HG02938 (cell line): ENCODE measurements at regions not wholly inside any gene's neighbourhood (a gene's known extent, or its start where the extent isn't known, plus 50 kb on each side); places are given as distances from the start of the nearest gene placed in this dataset.

Experiments used
- ATAC-seq: cut with Tn5 transposase; IDR thresholded peaks from one replicate; pipeline ENCODE4 v1.9.1; 2021; ENCODE audit warnings: mild to moderate bottlenecking, moderate library complexity; ENCODE audit not compliant: unreplicated experiment

DNA sequence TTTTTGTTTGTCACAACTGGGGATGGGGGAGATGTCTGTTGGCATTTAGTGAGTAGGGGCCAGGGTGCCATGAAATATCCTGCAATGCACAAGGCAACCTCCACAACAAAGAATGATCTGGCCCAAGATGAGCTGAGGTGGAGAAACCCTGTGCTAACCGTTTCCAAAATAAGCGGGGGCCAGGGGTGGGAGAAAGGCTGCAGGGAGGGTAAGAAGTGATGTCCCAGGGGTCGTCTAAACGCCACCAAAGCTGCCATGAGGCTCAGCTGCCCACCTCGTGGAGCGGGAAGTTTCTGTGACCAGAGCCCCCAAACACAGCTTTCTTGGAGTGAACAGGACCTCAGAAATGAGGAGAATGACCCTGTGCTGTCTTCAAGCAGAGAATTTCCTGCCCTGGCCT lies 76.5 kb upstream of the CDH5 start:
- ATAC-seq: no peak

DNA sequence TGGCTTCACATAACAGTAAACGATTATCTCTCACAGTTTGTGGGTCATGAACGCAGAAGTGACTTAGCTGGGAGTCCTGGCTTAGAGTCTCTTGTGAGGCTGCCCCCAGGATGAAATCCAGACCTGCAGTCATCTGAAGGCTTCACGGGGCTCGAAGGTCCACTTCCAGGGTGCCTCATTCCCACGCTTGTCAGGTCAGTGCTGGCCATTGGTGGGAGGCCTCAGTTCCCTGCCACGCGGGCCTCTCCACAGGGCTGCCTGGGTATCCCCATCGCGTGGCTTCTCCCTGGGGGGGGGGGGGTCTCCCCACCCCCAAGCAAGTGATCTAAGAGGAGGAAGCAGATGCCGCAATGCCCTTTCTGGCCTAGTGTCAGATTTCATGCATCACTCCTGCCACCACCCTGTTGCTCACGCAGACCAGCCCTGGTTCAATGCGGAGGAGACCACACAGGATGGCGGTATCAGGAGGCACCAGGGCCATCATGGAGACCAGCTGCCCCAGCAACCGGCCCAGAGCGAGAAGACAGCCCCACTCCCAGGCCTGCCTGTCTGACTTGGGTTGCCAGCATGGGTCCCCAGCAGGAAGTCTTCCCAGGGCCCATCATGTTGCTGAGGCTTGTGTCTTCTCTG lies 77.3 kb upstream of the CDH5 start:
- ATAC-seq: no peak

DNA sequence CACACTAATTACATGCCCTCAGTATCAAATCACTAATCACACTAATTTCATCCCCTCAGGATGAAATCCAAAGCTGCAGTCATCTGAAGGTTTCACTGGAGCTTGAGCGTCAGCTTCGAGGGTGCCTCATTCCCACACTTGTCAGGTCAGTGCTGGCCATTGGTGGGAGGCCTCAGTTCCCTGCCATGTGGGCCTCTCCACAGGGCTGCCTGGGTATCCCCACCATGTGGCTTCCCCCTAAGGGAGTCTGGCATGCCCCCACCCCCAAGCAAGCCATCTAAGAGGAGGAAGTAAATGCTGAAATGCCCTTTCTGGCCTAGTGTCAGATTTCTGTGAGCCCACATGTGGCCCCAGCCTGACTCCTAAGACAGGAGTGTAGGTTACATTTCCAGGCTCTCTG lies 78.6 kb upstream of the CDH5 start:
- no peak for ATAC-seq

DNA sequence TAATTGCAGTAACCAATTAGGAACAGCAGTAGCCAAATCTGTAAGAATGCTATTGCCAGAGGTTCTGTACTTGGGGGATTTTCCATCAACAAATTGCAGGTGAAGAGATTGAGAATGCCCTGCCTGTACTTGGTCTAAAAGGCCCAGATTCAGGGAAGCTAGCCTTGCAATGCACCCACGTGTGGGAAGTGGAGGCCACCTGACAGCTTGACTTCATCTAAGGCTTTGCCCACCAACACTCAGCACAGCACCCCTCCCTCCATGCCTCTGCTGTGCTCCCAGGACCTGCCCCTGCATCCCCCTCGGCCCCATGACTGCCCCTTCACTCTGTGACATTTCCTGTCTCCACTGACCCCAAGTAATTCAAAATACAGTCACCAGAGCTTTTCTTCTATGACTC lies 79.1 kb upstream of the CDH5 start:
- no peak for ATAC-seq

DNA sequence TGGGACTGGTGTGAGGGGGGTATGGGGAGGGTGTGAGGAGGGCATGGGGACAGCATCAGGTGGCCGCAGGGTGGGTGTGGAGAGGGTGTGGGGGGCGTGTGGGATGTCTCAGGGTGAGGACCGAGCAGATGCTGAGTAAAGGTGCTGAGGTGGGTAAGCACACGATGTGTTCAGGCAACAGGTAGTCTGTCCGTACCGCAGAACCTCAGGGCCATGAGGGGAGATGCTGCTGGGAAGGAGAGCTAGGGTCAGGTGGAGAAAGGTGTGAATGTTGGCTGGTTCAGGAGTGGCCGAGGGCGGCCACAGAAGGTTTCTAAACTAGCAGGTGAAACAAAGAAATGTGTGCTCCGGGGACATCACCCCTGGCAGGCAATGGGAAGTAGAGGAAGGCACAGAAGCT lies 80.0 kb upstream of the CDH5 start:
- ATAC-seq: no peak

DNA sequence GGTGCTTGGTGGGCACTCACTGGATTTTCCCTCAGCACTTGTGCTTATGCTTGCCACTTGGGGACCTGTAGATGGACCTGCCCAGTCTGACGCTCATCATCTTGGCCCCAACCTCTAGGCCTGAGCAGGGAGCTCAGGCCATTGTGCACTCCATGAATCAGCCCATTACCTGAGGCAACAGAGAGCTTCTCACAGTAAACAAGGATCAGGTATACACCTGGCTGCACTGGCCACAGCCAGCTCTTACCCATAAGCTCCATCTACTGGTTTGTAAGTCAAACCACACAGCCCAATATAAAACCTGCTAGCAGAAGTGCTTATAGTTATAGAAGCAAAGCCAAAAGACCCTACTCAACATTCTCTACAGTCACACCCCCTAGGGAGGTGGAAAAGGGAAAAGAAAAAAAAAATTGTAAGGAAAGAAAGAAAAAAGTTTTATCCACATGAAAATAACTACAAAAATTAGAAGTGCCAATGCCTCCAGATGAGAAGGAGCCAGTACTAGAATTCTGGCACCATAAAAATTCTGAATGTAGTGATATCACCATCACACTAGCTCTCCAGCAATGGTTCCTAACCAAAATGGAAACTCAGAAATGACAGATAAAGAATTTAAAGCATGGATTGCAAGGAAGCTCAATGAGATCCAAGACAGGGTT lies 87.8 kb upstream of the CDH5 start:
- no peak for ATAC-seq

DNA sequence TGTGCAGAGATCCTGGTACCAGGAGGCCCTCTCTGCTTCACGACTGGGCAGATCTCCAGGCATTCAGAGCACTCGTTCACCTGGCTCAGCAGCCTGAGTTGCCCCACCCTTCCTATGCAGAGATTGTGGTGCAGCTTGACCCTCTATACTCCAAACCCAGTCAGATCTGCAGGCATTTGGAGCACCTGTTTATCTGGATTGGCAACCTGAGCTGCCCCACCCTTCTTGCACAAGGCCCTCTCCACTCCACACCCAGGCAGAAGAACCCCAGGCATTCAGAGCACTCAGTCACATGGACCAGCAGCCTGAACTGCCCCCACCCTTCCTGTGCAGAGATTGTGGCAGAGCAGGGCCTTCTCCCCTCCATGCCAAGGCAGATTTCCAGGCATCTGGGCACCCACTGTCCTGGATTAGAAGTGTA lies 88.4 kb upstream of the CDH5 start:
- no peak for ATAC-seq

- ATAC-seq: no peak
Measured at GRCh38 chr16:66277311-66278070, 89.0 kb upstream of the CDH5 start.

DNA sequence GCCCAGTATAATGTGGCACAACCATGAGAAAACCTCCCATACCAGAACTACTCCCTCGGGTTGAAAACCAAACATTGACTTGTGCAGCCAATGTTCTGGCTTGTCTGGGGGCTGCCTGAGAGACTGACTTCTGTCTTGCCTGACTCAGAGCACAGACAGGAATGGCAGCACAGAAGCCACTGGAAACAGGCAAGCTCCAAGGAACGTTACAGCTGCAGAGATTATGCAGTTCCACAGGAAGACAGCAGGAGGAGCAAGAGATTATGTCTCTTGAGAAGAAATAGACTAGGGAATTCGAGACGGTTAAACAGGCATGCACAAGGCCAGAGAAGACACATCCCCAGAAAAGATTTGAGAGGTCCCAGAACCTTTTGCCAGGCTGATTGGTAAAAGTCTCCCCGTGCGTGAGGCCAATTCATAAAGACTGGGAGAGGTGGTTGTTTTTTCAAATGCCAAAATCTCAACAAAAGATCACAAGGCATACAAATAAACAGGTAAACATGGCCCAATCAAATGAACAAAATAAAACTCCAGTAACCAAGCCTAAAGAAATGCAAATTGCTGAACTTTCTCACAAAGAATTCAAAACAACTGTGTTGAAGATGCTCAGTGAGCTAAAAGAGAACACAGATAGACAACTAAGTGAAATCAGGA lies 90.6 kb upstream of the CDH5 start:
- no peak for ATAC-seq

GRCh38 chr16:66274335-66275110 lies 92.0 kb upstream of the CDH5 start:
- peak; percentile 46 for ATAC-seq

- ATAC-seq: no peak
Measured at GRCh38 chr16:66273644-66274334, 92.7 kb upstream of the CDH5 start.

- no peak for ATAC-seq
Measured at GRCh38 chr16:66273053-66273452, 93.4 kb upstream of the CDH5 start.

DNA sequence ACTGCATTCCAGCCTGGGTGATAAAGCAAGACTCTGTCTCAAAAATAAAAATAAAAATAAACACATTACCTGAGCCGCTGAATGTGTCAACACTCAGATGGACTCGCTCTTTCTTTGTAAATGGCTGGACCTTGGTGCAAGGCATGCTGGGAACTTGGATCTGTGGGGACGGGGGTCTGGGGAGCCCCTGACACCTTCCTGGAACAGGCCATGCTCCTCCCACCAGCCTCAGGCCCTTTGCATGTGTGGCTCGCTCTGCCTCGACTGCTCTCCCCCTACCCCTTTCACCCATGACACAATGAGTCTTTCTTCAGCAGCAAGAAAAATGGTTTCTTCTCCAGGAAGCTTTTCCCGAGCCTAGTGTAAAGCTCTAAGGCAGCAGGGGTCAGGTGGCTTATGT lies 94.0 kb upstream of the CDH5 start:
- ATAC-seq: no peak

DNA sequence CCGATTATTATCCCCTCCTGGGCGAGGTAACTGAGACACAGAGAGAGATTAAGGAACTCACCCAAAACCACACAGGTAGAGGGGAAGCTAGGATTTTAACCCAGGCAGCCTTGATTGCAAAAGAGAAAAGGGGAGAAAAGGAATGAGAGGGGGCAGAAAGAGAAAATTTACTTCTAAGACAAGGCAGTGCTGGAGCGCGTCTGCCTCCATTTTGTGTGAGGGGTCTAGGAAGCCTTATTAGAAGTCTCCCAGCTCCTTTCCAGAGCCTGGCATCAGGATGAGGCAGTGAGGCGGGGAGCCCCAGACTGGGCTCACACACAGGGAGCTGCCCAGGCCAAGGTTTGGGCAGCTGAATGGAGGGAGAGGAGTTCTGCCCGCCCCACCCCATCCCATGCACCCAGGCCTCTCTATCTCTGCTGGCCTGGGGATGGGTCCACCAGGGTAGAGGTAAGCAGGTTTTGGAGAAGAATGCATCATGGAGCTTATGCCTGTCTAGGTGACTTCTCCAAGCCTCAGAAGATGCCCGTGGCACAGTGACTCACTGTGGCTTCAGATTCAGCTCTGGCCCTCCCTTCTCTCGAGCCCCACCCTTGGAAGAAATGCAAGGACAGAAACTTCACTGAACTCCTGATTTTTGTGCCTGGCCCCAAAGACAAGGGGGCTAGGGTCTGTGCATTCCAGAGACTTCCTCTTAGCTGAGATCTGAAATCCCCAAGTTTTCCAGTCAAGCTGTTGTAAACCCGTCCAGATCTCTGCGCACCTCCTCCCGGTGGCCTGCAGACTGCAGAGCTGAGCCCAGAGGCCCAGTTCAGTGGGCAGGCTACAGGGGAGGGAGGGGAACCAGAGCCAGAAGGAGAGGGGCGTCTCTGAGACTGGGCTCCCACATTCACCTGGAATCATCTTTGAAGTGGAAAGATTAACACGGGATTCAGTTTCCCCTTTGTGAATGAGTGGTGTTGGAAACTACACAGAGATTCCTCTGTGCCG lies 95.1 kb upstream of the CDH5 start:
- no peak for ATAC-seq

DNA sequence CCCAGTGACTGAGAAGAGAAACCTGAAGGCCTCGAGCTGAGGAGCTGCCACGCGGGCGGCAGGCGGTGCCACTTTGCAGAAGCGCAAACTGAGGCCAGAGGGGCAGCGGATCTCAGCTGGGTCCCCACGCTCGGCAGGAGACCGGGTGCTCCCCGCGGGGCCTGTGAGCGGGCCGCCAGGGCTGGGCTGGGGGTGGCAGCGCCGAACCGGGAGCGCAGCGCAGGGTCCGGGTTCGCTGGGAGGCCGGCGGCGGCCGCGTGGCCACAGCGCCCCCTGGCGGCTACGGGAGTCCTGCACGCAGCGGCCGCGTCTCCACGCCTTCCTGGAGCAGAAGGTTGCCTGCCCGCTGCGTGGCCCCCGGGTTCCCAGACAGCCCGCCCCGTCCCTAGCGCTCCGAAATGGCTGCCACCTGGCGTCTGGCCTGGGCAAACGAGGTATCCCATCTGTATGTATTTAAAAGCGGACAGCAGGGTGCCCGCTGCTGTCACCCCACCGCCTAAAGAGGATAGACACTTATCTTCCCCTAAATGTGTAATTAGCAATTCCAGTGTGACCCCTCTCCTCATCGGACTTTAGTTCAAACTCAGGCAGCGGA lies 96.1 kb upstream of the CDH5 start:
- peak; percentile 50 for ATAC-seq

DNA sequence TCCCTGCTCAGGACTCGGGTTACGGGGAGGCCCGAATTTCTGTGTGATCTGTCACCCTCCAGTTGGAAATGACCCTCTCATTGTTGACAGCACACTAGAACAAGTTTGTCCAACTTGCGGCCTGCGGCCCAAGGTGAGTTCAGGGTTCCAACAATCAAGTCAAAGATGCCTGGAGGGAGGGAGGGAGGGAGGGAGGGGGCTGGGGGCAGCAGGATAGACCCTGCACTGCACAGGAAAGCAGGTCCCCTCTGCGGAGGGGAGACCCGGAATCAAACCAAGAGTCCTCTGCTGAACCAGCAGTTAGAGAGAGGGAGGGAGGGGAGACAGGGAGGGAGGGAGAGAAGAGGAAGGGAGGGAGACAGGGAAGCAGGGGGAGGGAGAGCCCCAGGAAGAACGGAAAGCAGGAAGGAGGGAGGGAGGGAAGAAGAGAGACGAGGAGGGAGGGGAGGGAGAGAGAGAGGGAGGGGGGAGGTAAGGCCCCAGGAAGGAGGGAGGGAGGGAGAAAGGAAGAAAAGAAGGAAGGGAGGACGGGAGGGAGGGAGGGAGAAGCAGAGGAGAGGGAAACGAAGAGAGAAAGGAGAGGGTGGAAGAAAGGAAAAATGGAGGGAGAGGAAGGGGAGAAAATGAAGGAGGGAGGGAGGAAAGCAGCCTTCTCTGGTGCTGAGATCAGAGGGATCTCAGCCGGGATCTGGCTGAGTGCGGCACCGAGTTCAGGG lies 96.7 kb upstream of the CDH5 start:
- ATAC-seq: no peak

DNA sequence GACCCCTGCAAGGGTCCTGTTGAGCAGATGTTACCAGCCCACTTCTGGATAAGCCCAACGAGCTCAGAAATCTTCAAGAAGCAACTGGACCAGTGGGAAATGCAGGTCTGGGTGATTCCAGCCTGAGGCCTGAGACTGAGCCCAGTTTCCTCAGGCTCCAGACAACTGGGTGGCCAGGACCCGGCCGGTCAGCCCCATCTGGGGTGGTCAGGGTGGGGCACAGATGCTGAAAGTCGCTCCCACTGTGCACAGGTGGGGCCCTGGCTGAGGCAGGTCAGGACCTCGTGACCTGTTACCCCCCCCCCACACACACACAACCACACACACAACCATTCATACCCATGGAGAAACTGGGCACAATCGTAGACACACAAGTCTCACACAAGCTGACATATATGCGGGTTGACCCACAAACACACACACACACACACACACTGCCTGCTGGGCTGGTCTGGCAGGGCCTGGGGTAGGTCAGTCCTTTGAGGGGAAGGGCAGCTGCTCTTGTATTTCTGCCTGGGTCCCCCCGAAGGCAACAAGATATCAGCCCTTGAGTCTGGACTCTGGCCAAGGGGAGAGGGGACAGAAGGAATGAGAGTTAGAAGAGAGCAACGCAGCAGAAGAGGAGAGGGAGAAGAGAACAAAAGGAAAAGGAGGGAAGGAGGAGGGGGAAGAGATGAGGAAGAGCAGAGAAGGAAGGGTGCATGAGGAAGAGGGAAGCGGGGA lies 99.0 kb upstream of the CDH5 start:
- no peak for ATAC-seq
